NOMO-1 (cell line): ENCODE measurements at regions not wholly inside any gene's neighbourhood (a gene's known extent, or its start where the extent isn't known, plus 50 kb on each side); places are given as distances from the start of the nearest gene placed in this dataset.

Experiments used
- DNase-seq, 2 experiments: peaks; one replicate each; lab custom pipeline; 2025; ENCODE audit not compliant: unreplicated experiment in 2 of 2; lab: John Stamatoyannopoulos, UW

DNA sequence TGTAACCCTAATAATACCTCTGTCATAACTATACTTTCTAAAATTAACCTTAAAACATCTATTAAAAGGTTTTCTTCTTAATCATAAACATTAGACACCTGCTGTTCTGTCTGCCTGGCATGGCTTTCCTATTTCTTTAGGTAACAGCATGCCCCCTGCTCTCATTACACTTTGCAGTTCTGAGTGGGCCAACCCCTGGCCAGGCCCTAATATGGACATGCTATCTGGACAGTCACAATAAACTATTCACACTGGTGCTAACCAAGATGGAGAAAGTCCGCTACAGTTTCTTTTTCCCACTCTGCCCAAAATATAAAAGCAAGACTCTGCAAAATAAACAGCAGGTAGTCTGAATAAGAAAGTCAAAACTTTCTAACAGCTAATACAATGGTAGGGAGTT, 84.0 kb downstream of the ELAPOR2 start:
- no peak for DNase-seq

DNA sequence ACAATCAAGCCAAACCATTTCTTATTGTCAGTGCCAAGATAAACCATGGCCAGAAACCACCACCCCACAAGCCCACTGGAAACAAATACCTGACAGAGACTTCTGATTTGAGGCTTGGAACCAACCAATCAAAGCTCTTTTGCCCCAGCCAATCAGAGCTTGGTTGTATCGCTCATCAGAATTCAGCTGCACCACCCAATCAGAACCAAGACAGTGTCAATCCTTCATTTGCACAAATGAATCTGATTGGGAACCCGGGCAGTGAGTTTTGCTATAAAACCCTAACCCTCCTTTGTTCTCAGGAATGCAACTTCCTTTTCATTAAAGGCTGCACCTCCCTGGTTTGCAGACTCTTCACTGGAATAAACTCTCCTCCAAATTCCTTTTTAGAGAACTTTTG, 87.4 kb downstream of the ELAPOR2 start:
- no peak for DNase-seq

DNA sequence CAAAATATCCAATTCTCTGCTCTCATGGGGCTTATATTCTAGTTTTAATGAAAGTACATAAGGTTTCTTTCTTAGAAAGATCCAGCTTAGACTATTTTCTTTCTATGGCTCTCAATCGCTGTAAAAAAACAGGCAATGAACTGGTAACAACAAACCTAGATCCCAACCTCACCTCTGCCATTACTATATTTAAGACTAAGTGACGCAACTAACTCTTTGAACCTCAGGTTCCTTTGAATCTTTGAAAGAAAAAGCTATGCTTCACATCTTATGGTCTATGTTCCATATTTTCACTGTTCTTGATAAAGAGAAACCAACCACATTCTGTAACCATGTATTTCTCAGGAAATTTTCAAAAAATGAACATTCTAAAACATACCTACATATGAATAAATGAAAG, 88.5 kb downstream of the ELAPOR2 start:
- no peak for DNase-seq

DNA sequence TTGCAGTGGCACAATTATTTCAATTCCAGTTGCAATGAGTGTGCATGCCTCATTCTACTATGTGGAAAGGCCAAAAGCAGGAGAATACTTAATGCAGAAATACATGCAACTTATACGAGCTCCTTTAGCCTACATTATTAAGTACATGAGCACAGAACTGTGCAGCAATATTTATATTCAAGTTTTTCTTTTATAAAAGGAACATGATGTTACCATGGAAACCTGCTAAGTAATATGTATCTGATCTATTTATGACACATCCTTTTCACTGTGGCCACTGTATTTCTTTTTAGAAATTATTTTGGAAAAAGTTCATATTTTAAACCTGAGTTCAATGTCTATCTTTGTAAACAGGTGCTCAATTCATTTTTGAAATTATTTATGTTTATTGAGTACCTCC, 88.9 kb downstream of the ELAPOR2 start:
- no peak for DNase-seq

DNA sequence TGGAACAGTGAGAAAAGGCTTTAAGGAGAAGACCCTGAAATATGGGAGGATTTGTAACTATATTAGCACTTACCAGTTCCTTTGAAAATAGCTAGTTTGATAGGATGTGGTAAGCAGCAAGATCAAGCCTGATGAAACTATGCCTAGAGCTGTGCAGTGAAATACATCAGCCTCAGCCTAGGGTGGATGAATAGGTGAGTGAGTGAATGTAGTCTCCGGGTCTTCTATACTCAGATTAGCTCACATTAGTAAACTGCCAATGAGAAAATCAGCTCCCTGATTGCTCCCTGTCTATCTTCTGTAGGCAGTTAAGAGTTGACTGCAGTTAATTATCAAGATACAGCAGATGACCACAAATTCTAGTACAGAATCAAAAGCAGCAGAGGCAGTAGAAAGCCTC, 89.6 kb downstream of the ELAPOR2 start:
- DNase-seq, result no peak

DNA sequence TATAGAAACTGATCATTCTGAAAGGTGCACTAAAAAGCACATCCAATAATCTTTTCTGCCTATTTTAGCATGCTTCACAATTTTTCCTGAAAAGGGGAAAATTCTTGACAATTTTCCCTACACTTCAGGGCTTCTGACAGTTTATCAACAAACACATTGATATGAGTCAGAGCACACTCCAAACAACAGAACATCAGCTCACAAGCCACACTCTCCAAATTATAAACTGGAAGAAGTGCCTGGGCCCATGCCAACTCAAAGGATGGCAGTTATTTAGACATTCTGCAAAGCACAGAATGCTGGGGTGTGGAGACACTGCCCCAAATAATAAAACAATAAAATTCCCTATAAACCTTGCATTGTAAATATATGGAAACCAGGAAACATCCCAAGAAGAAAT, 90.8 kb downstream of the ELAPOR2 start:
- DNase-seq, result no peak

DNA sequence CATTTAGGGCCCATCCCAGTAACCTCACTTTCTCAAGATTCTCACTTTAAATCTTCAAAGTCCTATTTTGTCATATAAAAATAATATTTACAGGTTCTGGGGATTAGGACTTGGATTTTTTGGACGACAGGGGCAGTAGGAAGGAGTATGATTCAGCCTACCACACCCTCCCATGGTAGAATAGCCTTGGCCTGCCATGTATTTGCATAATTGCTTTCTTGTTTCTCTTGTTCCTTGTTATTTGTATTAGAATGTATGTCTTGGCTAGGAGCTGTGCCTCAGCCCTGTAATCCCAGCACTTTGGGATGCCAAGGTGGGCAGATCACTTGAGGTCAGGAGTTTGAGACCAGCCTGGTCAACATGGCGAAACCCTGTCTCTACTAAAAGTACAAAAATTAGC, 92.5 kb downstream of the ELAPOR2 start:
- no peak for DNase-seq

DNA sequence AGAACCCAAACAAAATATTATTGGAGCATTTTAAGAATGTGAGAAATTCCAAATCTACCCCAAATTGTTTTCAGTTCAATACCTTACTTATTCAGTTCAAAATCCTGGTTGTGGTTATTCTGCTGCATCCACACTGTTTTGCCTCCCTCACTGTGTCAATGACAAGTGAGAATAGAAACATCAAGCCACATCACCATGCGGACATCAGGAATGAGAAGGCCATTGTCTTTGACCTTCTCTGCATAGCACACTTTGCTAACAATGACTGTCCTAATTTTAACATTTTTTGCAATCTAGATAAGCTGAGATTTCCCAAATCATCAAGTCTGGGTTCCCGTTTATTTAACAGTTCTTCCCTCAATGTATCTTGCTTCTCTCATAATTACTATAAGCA, 93.7 kb downstream of the ELAPOR2 start:
- DNase-seq, result no peak

DNA sequence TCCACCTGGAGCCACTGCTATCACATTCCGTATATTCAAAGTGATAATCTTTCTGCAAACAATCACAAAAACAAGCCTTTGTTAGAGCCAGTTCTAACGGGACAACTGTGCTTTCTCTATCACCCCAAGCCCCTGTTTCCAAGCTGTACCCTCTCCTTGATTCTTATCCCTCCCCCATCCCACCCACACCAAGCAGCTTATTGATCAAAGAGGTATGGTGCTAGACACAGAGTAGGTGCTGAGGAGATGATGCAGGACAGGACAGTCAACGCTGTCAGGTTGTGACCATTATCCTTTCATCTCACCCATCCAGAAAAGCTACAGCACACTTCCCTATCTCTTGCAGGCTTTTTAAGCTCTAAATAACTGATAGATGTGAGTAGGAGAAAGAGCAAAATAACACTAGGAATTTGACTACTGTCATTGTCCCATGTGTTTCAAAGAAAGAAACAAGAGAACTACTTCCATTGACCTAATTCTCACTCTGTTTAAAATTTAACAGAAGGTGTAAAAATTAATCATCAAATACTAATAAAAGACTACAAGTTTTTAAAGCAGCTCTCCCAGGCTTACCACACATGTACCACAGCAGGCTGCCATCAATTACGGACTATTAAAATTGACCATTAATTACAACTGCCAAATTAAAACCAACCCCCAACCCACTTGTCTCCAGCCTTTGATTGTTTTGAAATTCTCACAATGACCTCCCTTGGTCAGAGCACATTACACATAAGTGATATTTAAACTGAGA, 94.3 kb downstream of the ELAPOR2 start:
- DNase-seq, result no peak

DNA sequence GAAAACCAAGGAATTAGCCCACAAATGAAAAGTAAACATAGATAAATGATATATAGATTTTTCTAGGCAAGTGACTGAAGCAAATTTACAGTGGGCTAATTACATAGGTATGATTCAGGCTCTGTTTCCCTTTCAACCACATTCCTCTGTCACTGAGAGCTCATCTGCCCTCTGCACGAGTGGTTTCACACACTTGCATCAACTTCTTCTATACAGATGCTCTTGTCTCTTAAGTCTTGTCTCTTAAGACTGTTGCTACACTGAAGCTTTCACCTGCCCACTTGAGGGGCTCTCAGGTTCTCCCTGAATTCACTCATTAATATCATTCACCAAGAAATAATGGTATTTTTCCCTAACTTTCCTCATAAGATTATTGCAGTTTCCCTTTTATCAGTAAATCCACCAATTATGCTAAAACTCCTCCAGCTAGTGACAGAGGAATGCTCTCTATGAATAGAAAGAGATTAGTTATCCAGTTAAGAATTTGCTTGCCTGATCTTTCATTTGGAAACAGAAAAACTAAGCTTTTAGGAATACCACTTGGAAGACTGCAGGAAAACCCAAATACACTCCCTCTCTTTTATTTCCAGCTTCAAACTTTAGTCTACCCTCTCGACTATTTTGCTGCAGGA, 95.7 kb downstream of the ELAPOR2 start:
- no peak for DNase-seq

DNA sequence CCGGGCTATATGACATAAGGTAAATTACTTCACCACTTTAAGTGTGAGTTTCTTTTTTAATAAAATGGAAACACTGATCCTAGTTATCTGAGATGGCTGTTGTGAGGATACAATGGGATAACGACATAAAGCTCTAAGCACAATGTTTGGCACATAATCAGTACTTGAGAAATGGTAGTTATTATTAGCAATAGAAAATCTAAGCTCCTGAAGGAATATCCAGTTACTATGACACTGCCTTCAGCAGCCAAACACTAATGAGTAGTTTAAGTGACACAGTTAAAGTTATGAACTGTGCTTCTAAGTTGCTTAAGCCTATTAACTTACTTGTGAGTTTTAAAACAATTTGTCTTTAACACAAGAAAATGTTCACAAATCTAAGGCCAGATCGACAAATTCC, 96.8 kb downstream of the ELAPOR2 start:
- no peak for DNase-seq

DNA sequence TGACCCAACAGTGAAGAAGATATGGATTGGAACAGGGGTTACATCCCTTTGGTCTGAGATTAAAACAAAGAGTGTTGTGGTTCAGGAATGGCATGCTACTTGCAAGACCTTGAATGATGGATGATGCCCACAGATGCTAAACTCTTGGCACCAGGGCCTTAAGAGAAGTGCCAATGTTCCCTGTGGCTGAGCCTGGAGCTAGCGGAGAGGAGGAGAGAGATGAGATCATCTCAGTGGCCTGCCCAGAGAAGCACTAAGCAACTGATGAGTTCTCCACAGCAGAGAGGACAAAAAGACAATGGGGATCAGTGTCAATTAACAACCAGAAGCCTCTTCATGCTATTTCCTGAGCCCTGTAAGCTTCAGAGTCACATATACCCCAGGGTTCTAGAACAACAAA, 97.8 kb downstream of the ELAPOR2 start:
- no peak for DNase-seq

DNA sequence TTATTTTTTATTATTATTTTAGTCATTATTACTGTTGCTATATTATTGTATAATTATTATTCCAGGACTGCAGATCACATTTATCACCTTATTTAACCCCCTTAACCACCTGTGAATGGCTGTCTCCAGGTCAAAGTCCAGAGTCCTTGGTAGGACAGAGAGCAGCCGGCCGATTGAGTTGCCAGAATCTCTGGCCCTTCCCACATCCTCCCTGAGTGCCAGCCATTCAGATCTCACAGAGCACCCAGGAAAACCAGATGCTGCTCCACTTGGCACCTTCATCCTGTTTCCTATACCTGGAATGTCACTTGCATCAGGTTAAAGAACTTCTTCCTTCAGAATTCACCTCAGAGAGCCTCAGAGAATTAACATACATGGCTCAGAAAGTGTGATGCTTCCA, 101.1 kb downstream of the ELAPOR2 start:
- no peak for DNase-seq

DNA sequence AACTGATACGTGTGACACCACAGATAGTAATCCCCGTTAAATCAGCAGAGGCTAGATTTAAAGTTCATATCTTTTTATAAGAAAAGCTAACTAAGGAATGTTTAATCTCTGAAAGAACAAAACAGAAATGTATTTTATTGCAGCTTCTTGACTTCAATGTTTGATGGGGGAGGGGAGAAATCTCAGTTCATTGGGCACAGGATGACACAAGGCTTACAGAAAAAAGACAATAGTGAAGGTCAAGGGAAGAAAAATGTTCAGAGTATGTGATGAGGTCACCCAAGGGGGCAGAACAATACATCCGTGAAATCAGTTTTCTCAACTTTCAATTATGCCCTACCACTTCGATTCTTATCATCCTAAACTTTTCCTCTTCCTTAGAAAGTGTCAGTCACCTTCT, 102.9 kb downstream of the ELAPOR2 start:
- DNase-seq, result no peak

DNA sequence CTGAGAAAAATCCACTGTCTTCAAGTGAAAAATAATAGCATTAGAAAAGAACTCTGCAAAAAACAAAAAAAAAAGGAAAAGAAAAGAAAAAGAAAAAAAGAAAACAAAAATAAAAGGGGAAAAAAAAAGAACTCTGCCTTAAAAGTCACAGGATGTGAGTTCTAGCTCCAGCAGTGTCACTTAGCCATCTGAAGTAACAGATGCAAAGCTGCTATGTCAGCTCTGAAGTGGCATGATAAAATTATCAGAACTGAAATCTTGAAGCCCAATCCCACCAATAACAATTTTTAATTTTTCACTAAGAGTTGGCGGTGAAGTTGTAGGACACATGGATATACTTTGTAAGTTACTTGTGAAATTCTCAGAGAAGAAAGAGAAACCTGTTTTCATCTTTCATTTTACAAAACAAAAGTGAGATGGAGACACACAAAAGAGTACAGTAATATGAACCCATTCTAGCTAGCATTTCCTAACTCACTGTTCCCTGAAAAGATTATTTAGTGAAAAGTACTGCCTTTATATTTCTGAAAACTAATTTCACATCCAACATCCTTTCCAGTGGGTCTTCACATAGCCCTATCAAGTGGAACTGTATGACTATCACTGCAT, 103.5 kb downstream of the ELAPOR2 start:
- DNase-seq, result no peak

DNA sequence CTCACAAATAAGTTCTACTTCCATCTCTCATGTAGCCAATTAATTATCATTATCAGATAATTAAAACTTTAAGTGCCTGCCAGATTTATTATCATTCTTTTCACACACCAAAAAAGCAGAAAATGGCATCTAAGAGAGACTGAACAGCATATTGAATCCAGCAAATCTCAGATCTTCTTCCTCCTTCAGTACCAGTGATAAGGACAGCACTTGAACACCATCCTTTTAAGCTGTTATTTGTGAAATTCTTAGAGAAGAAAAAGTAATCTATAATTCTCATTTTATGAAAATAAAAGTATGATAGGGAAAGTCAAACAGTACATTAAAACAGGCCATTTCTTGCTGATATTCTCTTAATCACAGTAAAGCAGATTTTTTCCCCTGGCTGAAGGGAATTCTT, 104.5 kb downstream of the ELAPOR2 start:
- no peak for DNase-seq

DNA sequence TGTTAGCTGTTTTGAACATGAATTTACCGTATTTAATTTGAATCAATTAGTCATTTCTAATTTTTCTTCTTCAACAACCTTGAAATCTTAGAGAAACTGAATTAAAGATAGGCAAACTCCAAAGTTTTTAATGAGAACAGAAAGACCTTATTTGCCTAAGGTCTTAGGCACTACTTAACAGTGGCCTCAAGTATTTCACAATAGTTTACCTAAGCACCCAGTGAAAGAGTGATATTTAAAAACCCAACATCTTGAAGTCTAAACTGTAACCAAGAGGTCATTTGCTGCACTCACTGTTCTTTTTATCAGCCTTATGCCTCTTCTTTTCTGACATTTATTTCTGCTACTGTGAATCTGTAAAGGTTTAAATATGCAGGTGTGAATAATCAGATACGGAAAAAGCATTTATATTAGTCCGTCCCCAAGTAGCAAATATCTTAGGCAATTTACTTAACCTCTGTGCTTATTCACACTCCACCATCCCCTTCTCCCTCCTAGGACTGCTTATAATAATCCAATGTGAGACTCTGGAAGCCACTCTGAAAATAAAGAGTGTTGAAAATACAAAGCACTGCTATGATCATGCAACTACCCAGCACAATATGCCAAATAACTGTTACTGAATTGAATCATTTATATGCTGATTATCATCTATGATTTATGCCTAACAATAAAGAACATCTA, 105.7 kb downstream of the ELAPOR2 start:
- DNase-seq, result no peak

DNA sequence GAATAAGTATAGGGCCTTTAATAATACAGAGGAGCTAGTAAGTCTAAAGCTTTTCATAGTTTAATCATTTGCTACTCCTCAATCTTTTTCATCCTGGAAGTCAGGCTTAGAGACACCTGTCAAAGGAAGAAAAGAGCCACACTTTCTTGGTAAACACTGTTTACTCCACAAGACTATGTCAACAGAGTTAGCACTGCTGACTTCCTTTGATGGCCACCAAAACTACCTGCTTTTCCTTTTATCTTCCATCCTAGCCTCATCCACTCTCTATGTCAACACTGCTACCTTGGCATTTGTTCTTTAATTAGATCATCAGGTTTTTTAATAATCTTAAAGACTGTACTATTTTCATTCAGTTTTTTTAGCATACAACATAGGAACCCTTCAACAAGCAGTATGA, 106.2 kb downstream of the ELAPOR2 start:
- no peak for DNase-seq

DNA sequence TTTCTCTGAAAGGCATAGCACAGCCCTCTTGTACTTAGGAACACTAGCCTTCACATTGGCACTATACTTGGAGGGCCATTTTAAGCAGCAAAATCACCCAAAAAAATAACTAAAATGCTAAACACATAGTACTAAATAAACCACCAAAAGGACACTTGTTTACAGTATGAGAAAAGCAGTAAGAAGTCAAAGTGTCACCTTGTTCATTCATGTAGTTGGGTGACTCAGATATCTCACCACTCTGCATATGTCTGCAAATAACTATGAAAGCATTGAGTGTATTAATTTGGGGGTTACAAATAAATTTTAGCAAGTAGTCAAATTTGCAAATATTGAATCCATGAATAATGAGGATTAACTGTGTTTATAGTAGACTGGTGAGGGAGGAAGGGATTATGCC, 107.6 kb downstream of the ELAPOR2 start:
- no peak for DNase-seq

DNA sequence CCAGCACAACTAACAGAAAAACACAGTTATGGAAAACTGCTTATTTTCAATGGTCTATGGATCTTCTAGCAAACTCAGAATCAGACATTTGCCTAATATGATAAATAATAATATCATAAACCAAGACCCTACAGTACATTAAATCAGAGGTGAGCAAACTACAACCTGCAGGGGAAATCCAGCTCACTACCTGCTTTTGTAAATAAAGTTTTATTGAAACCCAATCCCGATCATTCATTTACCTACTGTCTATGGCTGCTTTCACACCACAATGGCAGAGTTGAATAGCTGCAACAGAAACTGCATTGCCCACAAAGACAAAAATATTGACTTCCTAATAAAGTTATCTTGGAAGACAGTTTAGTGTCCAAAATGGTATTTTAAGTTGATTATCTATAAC, 108.5 kb downstream of the ELAPOR2 start:
- no peak for DNase-seq

DNA sequence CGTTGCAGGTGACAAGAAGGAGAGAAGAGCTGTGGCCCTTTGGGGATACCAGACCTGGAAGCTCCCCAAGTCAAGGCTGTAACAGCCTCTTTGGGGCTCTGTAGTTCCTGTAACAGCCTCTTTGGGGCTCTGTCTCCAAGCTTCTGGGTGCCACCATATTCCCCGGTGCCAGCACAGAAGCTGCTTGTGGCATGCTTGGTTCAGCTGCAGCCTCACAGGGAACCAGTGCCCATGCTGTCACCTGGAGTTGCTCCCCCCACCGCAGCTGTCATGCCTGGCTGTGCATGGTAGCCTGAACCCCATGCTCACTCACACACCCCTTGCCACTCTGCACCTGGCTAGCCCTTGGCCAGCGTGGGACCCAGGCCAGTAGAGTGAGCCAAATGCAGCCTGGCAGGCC, 109.1 kb downstream of the ELAPOR2 start:
- no peak for DNase-seq

DNA sequence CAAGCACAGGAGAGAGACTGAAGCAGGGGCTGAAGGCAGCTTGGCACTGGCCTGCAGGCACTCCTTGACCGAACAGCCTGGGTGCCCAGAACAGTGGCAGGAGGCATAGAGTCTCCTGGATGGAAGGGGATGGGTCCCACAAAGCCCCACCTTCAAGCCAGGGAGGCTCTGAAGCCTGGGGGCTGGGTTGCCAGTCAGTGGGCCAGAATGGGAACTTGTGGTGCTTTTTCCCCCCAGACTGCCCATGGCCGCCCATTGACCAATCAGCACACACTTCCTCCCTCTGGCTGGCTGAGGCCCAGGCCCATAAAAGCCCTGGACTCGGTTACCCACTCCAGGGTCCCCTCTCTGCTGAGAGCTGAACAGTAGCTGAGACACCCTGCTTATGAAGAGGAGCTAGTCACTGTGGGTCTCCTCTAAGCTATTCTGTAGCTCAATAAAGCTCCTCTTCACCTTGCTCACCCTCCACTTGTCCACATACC, 109.6 kb downstream of the ELAPOR2 start:
- no peak for DNase-seq
